Endothelial cell of umbilical vein (primary cell): ENCODE measurements at regions not wholly inside any gene's neighbourhood (a gene's known extent, or its start where the extent isn't known, plus 50 kb on each side); places are given as distances from the start of the nearest gene placed in this dataset.

ENCODE experiments used
- JUN ChIP-seq: IDR thresholded peaks from 2 replicates; pipeline ENCODE4 v1.6.1; 2011; ENCODE audit warnings: borderline replicate concordance, low read depth; ENCODE audit not compliant: insufficient read length, insufficient read depth
- TF ChIP-seq, protein P1 (sequence below), 2 donors: IDR thresholded peaks; 1 replicate in 1 of 2; 2 replicates in 1 of 2; pipeline ENCODE4 v1.5.1; 2011; ENCODE audit warnings: low read length in 2 of 2, mild to moderate bottlenecking in 2 of 2, moderate library complexity in 2 of 2, control low read depth in 1 of 2, inconsistent platforms in 1 of 2, low read depth in 1 of 2; ENCODE audit not compliant: insufficient read depth in 1 of 2; ENCODE audit errors: extremely low read depth in 1 of 2

DNA sequence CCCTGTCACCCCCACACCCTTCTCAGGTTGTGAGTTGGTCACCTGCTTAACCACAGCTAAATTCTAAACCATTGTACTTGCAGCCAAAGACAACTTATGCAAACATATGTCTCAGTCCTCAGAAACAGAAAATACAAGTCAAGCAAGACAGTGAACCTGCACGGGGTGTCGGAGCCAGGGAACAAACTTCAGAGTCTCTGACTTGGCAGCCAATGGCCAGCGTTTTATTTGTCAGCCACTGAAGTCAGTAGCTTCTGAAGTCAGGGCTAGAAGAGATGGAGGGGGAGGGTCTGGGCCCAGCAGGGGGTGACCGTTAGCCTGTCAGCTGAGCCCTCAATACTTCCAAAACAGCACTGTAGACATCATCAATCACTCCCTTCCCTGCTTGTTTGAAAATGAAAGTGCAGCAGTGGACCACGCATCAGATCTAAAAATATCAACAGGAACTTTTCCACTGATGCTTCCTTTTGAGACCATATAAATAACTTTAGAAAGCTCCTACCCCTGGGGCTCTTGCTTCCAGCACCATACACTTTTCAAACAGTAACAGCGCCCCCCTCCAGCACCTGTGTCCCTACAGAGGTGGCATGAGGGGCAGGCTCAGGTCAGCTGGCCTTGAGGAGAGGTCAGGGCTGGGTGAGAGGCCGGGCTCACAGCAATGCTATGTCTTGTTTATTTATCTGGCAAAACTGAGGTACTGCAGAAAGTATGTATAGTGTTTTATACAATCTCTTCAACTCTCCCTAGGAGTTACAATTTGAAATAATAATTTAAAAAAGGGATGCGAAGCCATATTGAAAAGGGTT lies 142.5 kb downstream of the ACER2 start:
- TF ChIP-seq, protein P1, sequence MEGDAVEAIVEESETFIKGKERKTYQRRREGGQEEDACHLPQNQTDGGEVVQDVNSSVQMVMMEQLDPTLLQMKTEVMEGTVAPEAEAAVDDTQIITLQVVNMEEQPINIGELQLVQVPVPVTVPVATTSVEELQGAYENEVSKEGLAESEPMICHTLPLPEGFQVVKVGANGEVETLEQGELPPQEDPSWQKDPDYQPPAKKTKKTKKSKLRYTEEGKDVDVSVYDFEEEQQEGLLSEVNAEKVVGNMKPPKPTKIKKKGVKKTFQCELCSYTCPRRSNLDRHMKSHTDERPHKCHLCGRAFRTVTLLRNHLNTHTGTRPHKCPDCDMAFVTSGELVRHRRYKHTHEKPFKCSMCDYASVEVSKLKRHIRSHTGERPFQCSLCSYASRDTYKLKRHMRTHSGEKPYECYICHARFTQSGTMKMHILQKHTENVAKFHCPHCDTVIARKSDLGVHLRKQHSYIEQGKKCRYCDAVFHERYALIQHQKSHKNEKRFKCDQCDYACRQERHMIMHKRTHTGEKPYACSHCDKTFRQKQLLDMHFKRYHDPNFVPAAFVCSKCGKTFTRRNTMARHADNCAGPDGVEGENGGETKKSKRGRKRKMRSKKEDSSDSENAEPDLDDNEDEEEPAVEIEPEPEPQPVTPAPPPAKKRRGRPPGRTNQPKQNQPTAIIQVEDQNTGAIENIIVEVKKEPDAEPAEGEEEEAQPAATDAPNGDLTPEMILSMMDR (IDR thresholded peaks at IDR 0.05; ENCODE audit: extremely low read depth in 1 of 2, insufficient read depth in 1 of 2, low read depth in 1 of 2, low read length in 2 of 2) = no peak
- TF ChIP-seq JUN = no peak
